H1 (cell line): ENCODE measurements at regions not wholly inside any gene's neighbourhood (a gene's known extent, or its start where the extent isn't known, plus 50 kb on each side); places are given as distances from the start of the nearest gene placed in this dataset.

Experiments used
- ATF3 ChIP-seq: IDR thresholded peaks from 2 replicates; pipeline ENCODE4 v1.6.1; 2011; ENCODE audit warnings: low read depth, mild to moderate bottlenecking, low read length; ENCODE audit not compliant: insufficient read depth
- JUND ChIP-seq: IDR thresholded peaks from 2 replicates; pipeline ENCODE4 v1.6.1; 2011; ENCODE audit warnings: mild to moderate bottlenecking, improper control_type of control experiment, low read length
- POU5F1 ChIP-seq: IDR thresholded peaks from 2 replicates; pipeline ENCODE4 v1.6.1; 2011; ENCODE audit warnings: low read depth, mild to moderate bottlenecking, low read length, moderate library complexity
- RBBP5 ChIP-seq: IDR thresholded peaks from 2 replicates; pipeline ENCODE4 v1.7.1; 2012; ENCODE audit warnings: low read depth, mild to moderate bottlenecking, inconsistent platforms, low read length, moderate library complexity, borderline replicate concordance
- RNF2 ChIP-seq: fragments of 200-900, 300-1000 bp; sonication (generic); IDR thresholded peaks from 2 replicates; pipeline ENCODE4 v1.7.1; 2016; ENCODE audit warnings: borderline replicate concordance, low read depth, mild to moderate bottlenecking, antibody characterized with exemption, low read length; ENCODE audit not compliant: poor library complexity, severe bottlenecking; ENCODE audit errors: missing control alignments
- SP2 ChIP-seq: IDR thresholded peaks from 2 replicates; pipeline ENCODE4 v1.6.1; 2012; ENCODE audit warnings: mild to moderate bottlenecking, low read length, inconsistent platforms
- SRF ChIP-seq: IDR thresholded peaks from 2 replicates; pipeline ENCODE4 v1.6.1; 2011; ENCODE audit warnings: mild to moderate bottlenecking, low read depth, low read length, moderate library complexity

- TF ChIP-seq POU5F1 (no peak), RNF2 (no peak), ATF3 (no peak), RBBP5 (no peak), SP2 (no peak), JUND (no peak), SRF (no peak)
These were observed 359.4 kb upstream of the KIF2B start (continued) for GRCh38 chr17:53463363-53463762.
